Loucy (cell line): ENCODE measurements at regions not wholly inside any gene's neighbourhood (a gene's known extent, or its start where the extent isn't known, plus 50 kb on each side); places are given as distances from the start of the nearest gene placed in this dataset.

Experiments used
- H2AFZ ChIP-seq: fragments of 200-600 bp; sonication (generic); 2 replicates; pipeline ENCODE4 v1.6.0; 2016; ENCODE audit warnings: antibody characterized with exemption, mild to moderate bottlenecking, low read length, moderate library complexity
- H3F3A ChIP-seq: fragments of 200-600 bp; 2 replicates; pipeline ENCODE4 v1.6.0; 2016; ENCODE audit warnings: antibody characterized with exemption, low read depth, mild to moderate bottlenecking
- H3K27me3 ChIP-seq: fragments of 200-600 bp; sonication (generic); 2 replicates; pipeline ENCODE4 v1.6.1; 2014; ENCODE audit warnings: low read length, mild to moderate bottlenecking; ENCODE audit not compliant: insufficient read depth, poor library complexity, severe bottlenecking
- H3K36me3 ChIP-seq: fragments of 200-600 bp; sonication (generic); 2 replicates; pipeline ENCODE4 v1.6.1; 2016; ENCODE audit warnings: low read length; ENCODE audit not compliant: insufficient read depth
- H3K4me1 ChIP-seq: fragments of 200-600 bp; sonication (generic); 2 replicates; pipeline ENCODE4 v1.5.1; 2014; ENCODE audit warnings: low read length, mild to moderate bottlenecking; ENCODE audit not compliant: insufficient read depth, poor library complexity, severe bottlenecking
- H3K4me2 ChIP-seq: fragments of 200-600 bp; sonication (generic); 2 replicates; pipeline ENCODE4 v1.6.0; 2014; ENCODE audit warnings: antibody characterized with exemption, low read length, low read depth, mild to moderate bottlenecking; ENCODE audit not compliant: poor library complexity, severe bottlenecking
- H3K4me3 ChIP-seq: fragments of 200-600 bp; sonication (generic); 2 replicates; pipeline ENCODE4 v1.5.1; 2014; ENCODE audit warnings: low read length, mild to moderate bottlenecking, mixed read lengths; ENCODE audit not compliant: poor library complexity, severe bottlenecking
- H3K79me2 ChIP-seq: fragments of 200-600 bp; sonication (generic); 2 replicates; pipeline ENCODE4 v1.6.1; 2014; ENCODE audit warnings: low read length; ENCODE audit not compliant: insufficient read depth
- H3K9ac ChIP-seq: fragments of 200-600 bp; sonication (generic); 2 replicates; pipeline ENCODE4 v1.6.0; 2014; ENCODE audit warnings: mild to moderate bottlenecking, low read depth, low read length, moderate library complexity; ENCODE audit not compliant: poor library complexity, severe bottlenecking
- H3K9me2 ChIP-seq: fragments of 200-600 bp; sonication (generic); replicated peaks from 2 replicates; pipeline ENCODE4 v1.6.1; 2016; ENCODE audit warnings: low read depth, low read length, mixed read lengths
- H3K9me3 ChIP-seq: fragments of 200-600 bp; sonication (generic); 2 replicates; pipeline ENCODE4 v1.6.1; 2014; ENCODE audit warnings: mild to moderate bottlenecking, antibody characterized with exemption, low read length, low read depth; ENCODE audit not compliant: insufficient read depth
- H4K20me1 ChIP-seq: fragments of 200-600 bp; sonication (generic); 2 replicates; pipeline ENCODE4 v1.6.0; 2014; ENCODE audit warnings: antibody characterized with exemption, low read length, mild to moderate bottlenecking; ENCODE audit not compliant: insufficient read depth, poor library complexity, severe bottlenecking
- CTCF ChIP-seq: fragments of 200-600 bp; sonication (generic); conservative IDR thresholded peaks from 2 replicates; pipeline ENCODE4 v1.5.1; 2014; ENCODE audit warnings: mild to moderate bottlenecking, antibody characterized with exemption, low read length
- EZH2phosphoT487 ChIP-seq: fragments of 200-600 bp; IDR thresholded peaks from 2 replicates; pipeline ENCODE4 v1.6.1; 2018; ENCODE audit warnings: antibody characterized with exemption, mild to moderate bottlenecking, moderate library complexity, borderline replicate concordance

GRCh38 chr20:60931696-60932095, 320.4 kb upstream of the CDH4 start:
- no peaks in the 10 kb centered on the region for H3K9me2 ChIP-seq
- H3K9ac ChIP-seq: no peak overlapping the region
- H3K27me3 ChIP-seq: no peaks in the 10 kb centered on the region
- H4K20me1 ChIP-seq: no peaks in the 10 kb centered on the region
- no peak overlapping the region for H3K4me3 ChIP-seq
- H3K4me2 ChIP-seq: no peak overlapping the region
- H3K4me1 ChIP-seq: no peaks in the 10 kb centered on the region
- H3K79me2 ChIP-seq: no peaks in the 10 kb centered on the region
- no peak overlapping the region for H2AFZ ChIP-seq
- H3K36me3 ChIP-seq: no peaks in the 10 kb centered on the region
- TF ChIP-seq EZH2phosphoT487: no peak
- no peak for TF ChIP-seq CTCF
- H3K9me3 ChIP-seq: no peaks in the 10 kb centered on the region
- H3F3A ChIP-seq: no peaks in the 10 kb centered on the region

GRCh38 chr20:60934724-60935123, 317.3 kb upstream of the CDH4 start:
- H3F3A ChIP-seq: no peaks in the 10 kb centered on the region

GRCh38 chr20:60935971-60936370, 316.1 kb upstream of the CDH4 start:
- Histone ChIP-seq H3K4me3 (no peak overlapping the region), H3K9me2 (no peaks in the 10 kb centered on the region), H3K79me2 (no peaks in the 10 kb centered on the region), H3K4me1 (no peaks in the 10 kb centered on the region), H3K36me3 (no peaks in the 10 kb centered on the region), H4K20me1 (no peaks in the 10 kb centered on the region), H3K9ac (no peak overlapping the region), H3K9me3 (no peaks in the 10 kb centered on the region), H2AFZ (no peak overlapping the region), H3K4me2 (no peak overlapping the region), H3K27me3 (no peaks in the 10 kb centered on the region), H3F3A (no peaks in the 10 kb centered on the region)
- TF ChIP-seq CTCF (no peak; the same call in 1 of the 2 replicates), EZH2phosphoT487 (no peak)

More at GRCh38 chr20:60934724-60935123, 317.3 kb upstream of the CDH4 start:
- no peaks in the 10 kb centered on the region for H3K4me1 ChIP-seq
- no peak overlapping the region for H3K9ac ChIP-seq
- no peak overlapping the region for H3K4me2 ChIP-seq
- H2AFZ ChIP-seq: no peak overlapping the region
- no peak overlapping the region for H3K4me3 ChIP-seq
- H3K27me3 ChIP-seq: no peaks in the 10 kb centered on the region
- H3K79me2 ChIP-seq: no peaks in the 10 kb centered on the region
- no peak for TF ChIP-seq CTCF
- TF ChIP-seq EZH2phosphoT487: no peak
- H3K36me3 ChIP-seq: no peaks in the 10 kb centered on the region
- no peaks in the 10 kb centered on the region for H4K20me1 ChIP-seq
- no peaks in the 10 kb centered on the region for H3K9me3 ChIP-seq
- H3K9me2 ChIP-seq: no peaks in the 10 kb centered on the region
